Keratinocyte (primary cell): ENCODE measurements at regions not wholly inside any gene's neighbourhood (a gene's known extent, or its start where the extent isn't known, plus 50 kb on each side); places are given as distances from the start of the nearest gene placed in this dataset.

Experiments
- DNase-seq: peaks from one replicate; pipeline ENCODE4 v3.0.0-alpha.2; 2011; ENCODE audit warnings: low read depth, missing footprints, low spot score
- FAIRE-seq: peaks from 2 replicates; lab custom pipeline; 2011; peaks lifted over from hg19 to GRCh38; lab: Jason Lieb, UNC
- H2AFZ ChIP-seq: 2 replicates; pipeline ENCODE4 v1.6.0; 2012; ENCODE audit warnings: low read length, control low read depth, inconsistent platforms; ENCODE audit not compliant: control insufficient read depth
- H3K27ac ChIP-seq: 2 replicates; pipeline ENCODE4 v1.5.1; 2011; ENCODE audit warnings: low read length; ENCODE audit not compliant: control insufficient read depth, insufficient read depth
- H3K27me3 ChIP-seq: 3 replicates; pipeline ENCODE4 v1.6.0; 2011; ENCODE audit warnings: low read length; ENCODE audit not compliant: control insufficient read depth, insufficient read depth; ENCODE audit errors: extremely low read depth
- H3K36me3 ChIP-seq, 2 experiments: 2 replicates in 1 of 2; 3 replicates in 1 of 2; pipeline ENCODE4 v1.5.1; 2011; ENCODE audit warnings: low read length in 2 of 2, mild to moderate bottlenecking in 1 of 2; ENCODE audit not compliant: control insufficient read depth in 2 of 2, insufficient read depth in 2 of 2; ENCODE audit errors: extremely low read depth in 1 of 2
- H3K4me1 ChIP-seq: 3 replicates; pipeline ENCODE4 v1.5.1; 2011; ENCODE audit warnings: low read length; ENCODE audit not compliant: control insufficient read depth, insufficient read depth; ENCODE audit errors: extremely low read depth
- H3K4me2 ChIP-seq: 3 replicates; pipeline ENCODE4 v1.6.0; 2011; ENCODE audit warnings: low read depth, low read length; ENCODE audit not compliant: control insufficient read depth, insufficient read depth; ENCODE audit errors: extremely low read depth
- H3K4me3 ChIP-seq, 3 experiments: fragments of 200-600 bp in 1 of 3; sonication (generic) in 1 of 3; 2 replicates in 2 of 3; 3 replicates in 1 of 3; pipeline ENCODE4 v1.5.1; 2011 to 2016; ENCODE audit warnings: low read length in 3 of 3, mild to moderate bottlenecking in 3 of 3, control low read depth in 2 of 3, inconsistent platforms in 1 of 3, low read depth in 1 of 3, mixed read lengths in 1 of 3, mixed run types in 1 of 3, moderate library complexity in 1 of 3; ENCODE audit not compliant: control insufficient read depth in 2 of 3, insufficient read depth in 2 of 3; ENCODE audit errors: extremely low read depth in 1 of 3
- H3K79me2 ChIP-seq: 2 replicates; pipeline ENCODE4 v1.6.0; 2012; ENCODE audit warnings: low read length; ENCODE audit not compliant: control insufficient read depth, insufficient read depth
- H3K9ac ChIP-seq: 3 replicates; pipeline ENCODE4 v1.6.0; 2011; ENCODE audit warnings: low read length; ENCODE audit not compliant: control insufficient read depth, insufficient read depth; ENCODE audit errors: extremely low read depth
- H3K9me1 ChIP-seq: 3 replicates; pipeline ENCODE4 v1.6.0; 2011; ENCODE audit warnings: low read length; ENCODE audit not compliant: control insufficient read depth, insufficient read depth; ENCODE audit errors: extremely low read depth
- H3K9me3 ChIP-seq: 2 replicates; pipeline ENCODE4 v1.5.1; 2012; ENCODE audit warnings: low read depth, low read length; ENCODE audit not compliant: control insufficient read depth
- H4K20me1 ChIP-seq: 3 replicates; pipeline ENCODE4 v1.6.0; 2011; ENCODE audit warnings: low read length; ENCODE audit not compliant: control insufficient read depth, insufficient read depth; ENCODE audit errors: extremely low read depth
- CTCF ChIP-seq, 3 experiments: IDR thresholded peaks in 1 of 3; conservative IDR thresholded peaks in 1 of 3; optimal IDR thresholded peaks in 1 of 3; 2 replicates in 2 of 3; 3 replicates in 1 of 3; pipeline versions ENCODE3 to v1.5.1; 2011; ENCODE audit warnings: low read length in 3 of 3, mild to moderate bottlenecking in 3 of 3, moderate library complexity in 2 of 3, control low read depth in 1 of 3, inconsistent platforms in 1 of 3; ENCODE audit not compliant: insufficient read depth in 2 of 3; ENCODE audit errors: extremely low read depth in 1 of 3
- EZH2 ChIP-seq: IDR thresholded peaks from one replicate; pipeline ENCODE4 v1.6.1; 2012; ENCODE audit warnings: inconsistent platforms, mild to moderate bottlenecking, low read length, moderate library complexity
- dilution Hi-C: fragments of 300-500 bp; cut with MboI; formaldehyde crosslinking; loops from one replicate; pipeline ENCODE4 v1.7.0; 2020; ENCODE audit warnings: low sequenced_read_pairs; ENCODE audit not compliant: extremely low pct_ligation_motif_present

- Histone ChIP-seq H2AFZ (no peak overlapping the region), H3K4me1 (no peaks in the 10 kb centered on the region), H3K27ac (no peak overlapping the region), H3K9me1 (no peaks in the 10 kb centered on the region), H3K79me2 (no peaks in the 10 kb centered on the region), H4K20me1 (no peaks in the 10 kb centered on the region), H3K27me3 (no peaks in the 10 kb centered on the region), H3K36me3 (no peaks in the 10 kb centered on the region), H3K9me3 (no peaks in the 10 kb centered on the region), H3K4me2 (no peak overlapping the region), H3K9ac (no peak overlapping the region), H3K4me3 (no peak overlapping the region)
- dilution Hi-C loops = no loop called here
- FAIRE-seq = no peak
- DNase-seq = no peak
- no peak for TF ChIP-seq EZH2
- no peak for TF ChIP-seq CTCF (optimal IDR thresholded peaks at IDR 0.05 in 1 of 3, IDR thresholded peaks at IDR 0.05 in 1 of 3, conservative IDR thresholded peaks at IDR 0.05 in 1 of 3; ENCODE audit: extremely low read depth in 1 of 3, insufficient read depth in 2 of 3, low read length in 3 of 3)
Observed at GRCh38 chr2:22491442-22491841, 893.5 kb upstream of the KLHL29 start.

- H4K20me1 ChIP-seq = no peaks in the 10 kb centered on the region
- no peak for FAIRE-seq
- dilution Hi-C loops = no loop called here
Observed at GRCh38 chr2:22494156-22494555, 890.8 kb upstream of the KLHL29 start.

More at GRCh38 chr2:22494156-22494555, 890.8 kb upstream of the KLHL29 start:
- Histone ChIP-seq H3K27ac (no peak overlapping the region), H3K4me1 (no peaks in the 10 kb centered on the region), H3K27me3 (no peaks in the 10 kb centered on the region), H3K36me3 (no peaks in the 10 kb centered on the region), H3K9me3 (no peaks in the 10 kb centered on the region), H3K9me1 (no peaks in the 10 kb centered on the region), H3K9ac (no peak overlapping the region), H3K79me2 (no peaks in the 10 kb centered on the region), H3K4me3 (no peak overlapping the region), H3K4me2 (no peak overlapping the region), H2AFZ (no peak overlapping the region)
- TF ChIP-seq EZH2 (no peak), CTCF (optimal IDR thresholded peaks at IDR 0.05 in 1 of 3, IDR thresholded peaks at IDR 0.05 in 1 of 3, conservative IDR thresholded peaks at IDR 0.05 in 1 of 3; ENCODE audit: extremely low read depth in 1 of 3, insufficient read depth in 2 of 3, low read length in 3 of 3) (no peak)
- no peak for DNase-seq
